Neural cell (in vitro differentiated cells): ENCODE measurements at regions not wholly inside any gene's neighbourhood (a gene's known extent, or its start where the extent isn't known, plus 50 kb on each side); places are given as distances from the start of the nearest gene placed in this dataset.

ENCODE experiments used
- H2AFZ ChIP-seq: fragments of 200-600, 300-800 bp; sonication (generic), shearing (Covaris generic); 2 replicates; pipeline ENCODE4 v1.6.0; 2014; ENCODE audit warnings: low read depth, mild to moderate bottlenecking, antibody characterized with exemption, low read length, moderate library complexity
- H3F3A ChIP-seq: fragments of 200-600 bp; shearing (Covaris generic); 2 replicates; pipeline ENCODE4 v1.6.1; 2016; ENCODE audit warnings: mild to moderate bottlenecking, moderate library complexity, mixed read lengths, antibody characterized with exemption, low read length; ENCODE audit not compliant: insufficient read depth, poor library complexity, severe bottlenecking
- H3K27ac ChIP-seq: fragments of 200-600, 300-800 bp; sonication (generic), shearing (Covaris generic); 2 replicates; pipeline ENCODE4 v1.5.1; 2014; ENCODE audit warnings: mild to moderate bottlenecking, low read length, moderate library complexity
- H3K27me3 ChIP-seq: fragments of 300-800, 200-600 bp; sonication (generic), shearing (Covaris generic); 2 replicates; pipeline ENCODE4 v1.6.0; 2014; ENCODE audit warnings: mild to moderate bottlenecking, low read depth, low read length, moderate library complexity; ENCODE audit not compliant: insufficient read depth
- H3K36me3 ChIP-seq: fragments of 300-800, 200-600 bp; sonication (generic), shearing (Covaris generic); 2 replicates; pipeline ENCODE4 v1.5.1; 2014; ENCODE audit warnings: mild to moderate bottlenecking, antibody characterized with exemption, low read length, moderate library complexity; ENCODE audit not compliant: insufficient read depth
- H3K4me2 ChIP-seq: fragments of 300-800, 200-600 bp; sonication (generic), shearing (Covaris generic); 2 replicates; pipeline ENCODE4 v1.6.0; 2014; ENCODE audit warnings: mild to moderate bottlenecking, low read length
- H3K4me3 ChIP-seq: fragments of 300-800, 200-600 bp; sonication (generic), shearing (Covaris generic); 2 replicates; pipeline ENCODE4 v1.5.1; 2014; ENCODE audit warnings: mild to moderate bottlenecking, low read length, moderate library complexity
- H3K79me2 ChIP-seq: fragments of 200-600 bp; shearing (Covaris generic); replicated peaks from 2 replicates; pipeline ENCODE4 v1.6.0; 2014; ENCODE audit warnings: mild to moderate bottlenecking, low read length, moderate library complexity; ENCODE audit not compliant: insufficient read depth
- H3K9ac ChIP-seq: fragments of 300-800, 200-600 bp; sonication (generic), shearing (Covaris generic); 2 replicates; pipeline ENCODE4 v1.6.1; 2016; ENCODE audit warnings: mild to moderate bottlenecking, low read length, mixed read lengths
- H3K9me2 ChIP-seq: fragments of 200-600 bp; shearing (Covaris generic); 2 replicates; pipeline ENCODE4 v1.6.1; 2016; ENCODE audit warnings: mild to moderate bottlenecking, low read length, mixed read lengths; ENCODE audit not compliant: insufficient read depth
- H3K9me3 ChIP-seq: fragments of 200-600, 300-800 bp; sonication (generic), shearing (Covaris generic); 2 replicates; pipeline ENCODE4 v1.6.1; 2016; ENCODE audit warnings: mild to moderate bottlenecking, mixed run types, low read length, moderate library complexity, mixed read lengths
- H4K20me1 ChIP-seq: fragments of 200-600 bp; shearing (Covaris generic); 2 replicates; pipeline ENCODE4 v1.6.1; 2016; ENCODE audit warnings: mild to moderate bottlenecking, mixed run types; ENCODE audit not compliant: insufficient read depth
- CTCF ChIP-seq: fragments of 450-650 bp; IDR thresholded peaks from 2 replicates; pipeline ENCODE4 v1.5.1; 2014; ENCODE audit warnings: antibody characterized with exemption, mild to moderate bottlenecking, moderate library complexity; ENCODE audit not compliant: poor library complexity, severe bottlenecking
- EP300 ChIP-seq: fragments of 450-650 bp; conservative IDR thresholded peaks from 2 replicates; pipeline ENCODE4 v1.6.1; 2014; ENCODE audit warnings: antibody characterized with exemption, mild to moderate bottlenecking, moderate library complexity; ENCODE audit not compliant: poor library complexity, severe bottlenecking
- EZH2 ChIP-seq: fragments of 200-600, 300-800 bp; shearing (Covaris generic), sonication (generic); IDR thresholded peaks from 2 replicates; pipeline ENCODE4 v1.6.1; 2014; ENCODE audit warnings: antibody characterized with exemption, low read length, borderline replicate concordance, mild to moderate bottlenecking; ENCODE audit not compliant: insufficient read depth, poor library complexity, severe bottlenecking
- MXI1 ChIP-seq: fragments of 450-650 bp; conservative IDR thresholded peaks from 2 replicates; pipeline ENCODE4 v1.6.1; 2014; ENCODE audit warnings: antibody characterized with exemption, mild to moderate bottlenecking; ENCODE audit not compliant: poor library complexity, severe bottlenecking
- POLR2AphosphoS5 ChIP-seq: IDR thresholded peaks from 2 replicates; pipeline ENCODE4 v1.6.1; 2012
- RAD21 ChIP-seq: fragments of 450-650 bp; conservative IDR thresholded peaks from 2 replicates; pipeline ENCODE4 v1.6.1; 2014; ENCODE audit warnings: antibody characterized with exemption, mild to moderate bottlenecking, moderate library complexity
- REST ChIP-seq: IDR thresholded peaks from 2 replicates; pipeline ENCODE4 v1.6.1; 2012; ENCODE audit warnings: borderline replicate concordance
- SMC3 ChIP-seq: fragments of 450-650 bp; conservative IDR thresholded peaks from 2 replicates; pipeline ENCODE4 v1.6.1; 2014; ENCODE audit warnings: antibody characterized with exemption, mild to moderate bottlenecking, moderate library complexity; ENCODE audit not compliant: poor library complexity
- TAF1 ChIP-seq: IDR thresholded peaks from 2 replicates; pipeline ENCODE4 v1.6.1; 2012; ENCODE audit warnings: low read depth

- H3K4me3 ChIP-seq = no peak overlapping the region
- H3K9ac ChIP-seq = no peak overlapping the region
- H3K9me3 ChIP-seq = no peaks in the 10 kb centered on the region
- H4K20me1 ChIP-seq = no peaks in the 10 kb centered on the region
- no peak overlapping the region for H3K4me2 ChIP-seq
- H3K9me2 ChIP-seq = no peaks in the 10 kb centered on the region
- no peak overlapping the region for H3K27ac ChIP-seq
- TF ChIP-seq RAD21 (no peak), REST (peak; percentile 28)
- H3K36me3 ChIP-seq = no peaks in the 10 kb centered on the region
- no peak overlapping the region for H2AFZ ChIP-seq
- H3K27me3 ChIP-seq = no peaks in the 10 kb centered on the region
- no peaks in the 10 kb centered on the region for H3K79me2 ChIP-seq
- no peaks in the 10 kb centered on the region for H3F3A ChIP-seq
Measured at GRCh38 chr2:187877391-187877790, 323.2 kb upstream of the TFPI start.

- Histone ChIP-seq H3K27me3 (no peaks in the 10 kb centered on the region), H3K36me3 (no peaks in the 10 kb centered on the region), H3F3A (no peaks in the 10 kb centered on the region), H3K9me3 (no peaks in the 10 kb centered on the region), H4K20me1 (no peaks in the 10 kb centered on the region), H2AFZ (no peak overlapping the region), H3K9ac (no peak overlapping the region), H3K9me2 (no peaks in the 10 kb centered on the region), H3K27ac (no peak overlapping the region), H3K4me2 (no peak overlapping the region), H3K79me2 (no peaks in the 10 kb centered on the region), H3K4me3 (no peak overlapping the region)
- TF ChIP-seq REST (no peak), SMC3 (no peak), EZH2 (no peak), EP300 (no peak), RAD21 (no peak), POLR2AphosphoS5 (no peak), CTCF (no peak), TAF1 (no peak), MXI1 (no peak)
Measured at GRCh38 chr2:187878112-187878511, 323.9 kb upstream of the TFPI start.
